ENCODE measurements at regions not wholly inside any gene's neighbourhood (a gene's known extent, or its start where the extent isn't known, plus 50 kb on each side); places are given as distances from the start of the nearest gene placed in this dataset.

DNA sequence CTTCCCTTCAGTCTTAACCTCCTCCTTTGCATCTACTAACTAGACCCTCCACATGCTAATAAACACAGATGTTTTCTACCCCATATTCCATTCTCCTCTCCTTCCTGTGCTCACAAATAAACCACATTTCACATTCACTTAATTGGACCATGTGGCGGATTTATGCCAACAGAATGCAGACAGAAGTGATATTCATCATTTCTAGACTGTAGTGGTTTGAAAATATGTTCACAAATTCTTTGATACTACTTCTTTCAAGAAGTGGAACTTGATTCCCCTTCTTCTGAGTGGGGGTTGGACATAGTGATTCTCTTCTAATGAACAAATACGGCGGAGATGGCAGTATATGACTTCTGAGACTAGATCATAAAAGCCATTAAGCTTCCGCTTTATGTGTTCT lies 73.5 kb upstream of the SPTBN1 start:
- Mint-ChIP-seq H3K27me3 (ENCODE audit: unreplicated experiment) (no peaks in the 10 kb centered on the region), H3K9me3 (ENCODE audit: unreplicated experiment) (no peaks in the 10 kb centered on the region), H3K4me3 (ENCODE audit: unreplicated experiment) (no peak overlapping the region), H3K27ac (ENCODE audit: unreplicated experiment) (no peak overlapping the region), H3K36me3 (ENCODE audit: unreplicated experiment) (peaks cover 5% of the 10 kb centered on the region), H3K4me1 (ENCODE audit: low read depth, unreplicated experiment) (peaks cover 5% of the 10 kb centered on the region)
- TF ChIP-seq, protein P1, sequence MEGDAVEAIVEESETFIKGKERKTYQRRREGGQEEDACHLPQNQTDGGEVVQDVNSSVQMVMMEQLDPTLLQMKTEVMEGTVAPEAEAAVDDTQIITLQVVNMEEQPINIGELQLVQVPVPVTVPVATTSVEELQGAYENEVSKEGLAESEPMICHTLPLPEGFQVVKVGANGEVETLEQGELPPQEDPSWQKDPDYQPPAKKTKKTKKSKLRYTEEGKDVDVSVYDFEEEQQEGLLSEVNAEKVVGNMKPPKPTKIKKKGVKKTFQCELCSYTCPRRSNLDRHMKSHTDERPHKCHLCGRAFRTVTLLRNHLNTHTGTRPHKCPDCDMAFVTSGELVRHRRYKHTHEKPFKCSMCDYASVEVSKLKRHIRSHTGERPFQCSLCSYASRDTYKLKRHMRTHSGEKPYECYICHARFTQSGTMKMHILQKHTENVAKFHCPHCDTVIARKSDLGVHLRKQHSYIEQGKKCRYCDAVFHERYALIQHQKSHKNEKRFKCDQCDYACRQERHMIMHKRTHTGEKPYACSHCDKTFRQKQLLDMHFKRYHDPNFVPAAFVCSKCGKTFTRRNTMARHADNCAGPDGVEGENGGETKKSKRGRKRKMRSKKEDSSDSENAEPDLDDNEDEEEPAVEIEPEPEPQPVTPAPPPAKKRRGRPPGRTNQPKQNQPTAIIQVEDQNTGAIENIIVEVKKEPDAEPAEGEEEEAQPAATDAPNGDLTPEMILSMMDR (IDR thresholded peaks at IDR 0.05; ENCODE audit: partially characterized antibody, unreplicated experiment) = no peak
- DNase-seq = no peak

DNA sequence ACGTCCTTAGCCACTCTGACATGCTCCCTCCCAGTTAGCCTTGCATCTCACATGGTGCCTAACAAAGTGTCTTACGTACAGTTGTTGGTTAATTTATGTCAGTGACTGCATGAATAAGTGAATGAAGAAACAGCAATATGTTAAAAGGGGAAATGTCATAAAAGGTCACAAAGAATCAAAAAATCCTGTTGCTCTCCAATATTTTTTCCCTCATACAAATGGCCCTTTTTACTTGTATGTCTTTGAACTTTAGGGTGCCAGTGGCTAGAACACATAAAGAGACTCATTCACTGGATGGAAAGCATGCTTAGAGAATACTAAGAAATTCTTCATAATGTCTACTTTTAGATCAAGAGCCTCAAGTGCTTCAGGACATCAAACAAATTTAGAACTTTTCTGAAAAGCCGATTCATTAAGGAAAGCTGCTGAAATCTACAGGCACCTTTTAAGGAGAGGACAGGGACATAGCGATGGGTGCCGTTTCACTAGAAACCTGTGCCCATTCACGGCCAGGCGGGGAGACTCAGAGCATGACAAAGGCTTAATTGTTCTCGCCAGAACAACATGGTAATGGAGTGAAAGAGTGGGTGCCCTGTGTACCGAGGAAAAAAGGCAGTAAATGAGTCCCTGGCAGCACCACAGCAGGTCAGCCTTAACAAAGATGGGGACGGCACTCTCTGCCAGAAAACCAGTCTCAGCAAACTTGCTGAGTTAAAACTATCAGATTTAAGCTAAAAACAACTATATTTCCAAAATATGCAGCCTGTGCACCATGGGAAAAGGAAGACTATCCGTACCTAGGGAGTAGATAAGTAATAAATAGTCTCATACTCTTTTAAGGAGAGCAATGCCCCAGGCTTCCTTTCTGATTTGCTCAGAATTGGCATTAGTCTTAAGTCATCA lies 71.6 kb upstream of the SPTBN1 start:
- Mint-ChIP-seq H3K4me1 (ENCODE audit: low read depth, unreplicated experiment) (peaks cover 9% of the 10 kb centered on the region), H3K27me3 (ENCODE audit: unreplicated experiment) (no peaks in the 10 kb centered on the region), H3K27ac (ENCODE audit: unreplicated experiment) (no peak overlapping the region)

DNA sequence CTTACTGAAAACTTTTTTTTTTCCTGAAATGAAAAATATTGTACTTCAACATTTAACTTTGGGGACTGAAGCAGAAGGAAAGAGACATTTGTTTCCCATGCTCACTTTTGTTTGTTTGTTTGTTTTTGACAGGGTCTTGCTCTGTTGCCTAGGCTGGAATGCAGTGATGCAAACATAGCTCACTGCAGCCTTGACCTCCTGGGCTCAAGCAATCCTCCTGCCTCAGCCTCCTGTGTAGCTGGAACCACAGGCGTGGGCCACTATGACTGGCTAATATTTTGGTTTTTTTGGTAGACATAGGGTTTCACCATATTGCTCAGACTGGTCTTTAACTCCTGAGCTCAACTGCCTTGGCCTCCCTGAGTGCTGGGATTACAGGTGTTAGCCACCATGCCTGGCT lies 70.9 kb upstream of the SPTBN1 start:
- no peaks in the 10 kb centered on the region for H3K9me3 Mint-ChIP-seq (ENCODE audit: unreplicated experiment)

More for the DNA sequence above, 71.6 kb upstream of the SPTBN1 start:
- Mint-ChIP-seq H3K9me3 (ENCODE audit: unreplicated experiment) (no peaks in the 10 kb centered on the region), H3K36me3 (ENCODE audit: unreplicated experiment) (peaks cover 5% of the 10 kb centered on the region), H3K4me3 (ENCODE audit: unreplicated experiment) (no peak overlapping the region)
- no peak for DNase-seq
- TF ChIP-seq, protein P1 (IDR thresholded peaks at IDR 0.05; ENCODE audit: partially characterized antibody, unreplicated experiment) = no peak

DNA sequence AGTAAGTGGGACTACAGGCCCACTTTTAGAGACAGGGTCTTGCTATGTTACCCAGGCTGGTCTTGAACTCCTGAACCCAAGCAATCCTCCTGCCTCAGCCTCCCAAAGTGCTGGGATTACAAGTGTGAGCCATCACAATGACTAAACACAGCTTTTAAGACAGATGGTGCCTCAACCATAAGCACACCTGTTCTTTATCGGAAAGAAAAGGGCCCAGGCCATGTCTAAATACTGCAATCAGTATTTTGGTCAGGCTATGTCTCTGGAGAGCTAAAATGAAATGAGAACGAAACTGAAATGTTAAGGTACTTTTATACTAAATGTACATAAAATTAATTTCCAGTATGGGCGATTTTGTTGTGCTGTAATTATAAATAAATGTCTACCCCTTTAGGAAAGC lies 69.5 kb upstream of the SPTBN1 start:
- Mint-ChIP-seq H3K27me3 (ENCODE audit: unreplicated experiment) (no peaks in the 10 kb centered on the region), H3K4me3 (ENCODE audit: unreplicated experiment) (no peak overlapping the region), H3K9me3 (ENCODE audit: unreplicated experiment) (no peaks in the 10 kb centered on the region), H3K27ac (ENCODE audit: unreplicated experiment) (no peak overlapping the region), H3K4me1 (ENCODE audit: low read depth, unreplicated experiment) (peaks cover 13% of the 10 kb centered on the region), H3K36me3 (ENCODE audit: unreplicated experiment) (no peaks in the 10 kb centered on the region)
- no peak for DNase-seq
- TF ChIP-seq, protein P1 (IDR thresholded peaks at IDR 0.05; ENCODE audit: partially characterized antibody, unreplicated experiment) = no peak

More for the DNA sequence above, 70.9 kb upstream of the SPTBN1 start:
- TF ChIP-seq, protein P1 (IDR thresholded peaks at IDR 0.05; ENCODE audit: partially characterized antibody, unreplicated experiment) = no peak
- no peak overlapping the region for H3K27ac Mint-ChIP-seq (ENCODE audit: unreplicated experiment)
- DNase-seq = no peak
- peaks cover 11% of the 10 kb centered on the region for H3K4me1 Mint-ChIP-seq (ENCODE audit: low read depth, unreplicated experiment)
- H3K27me3 Mint-ChIP-seq (ENCODE audit: unreplicated experiment) = no peaks in the 10 kb centered on the region
- H3K36me3 Mint-ChIP-seq (ENCODE audit: unreplicated experiment) = peaks cover 5% of the 10 kb centered on the region
- H3K4me3 Mint-ChIP-seq (ENCODE audit: unreplicated experiment) = no peak overlapping the region
